ENCODE measurements at regions not wholly inside any gene's neighbourhood (a gene's known extent, or its start where the extent isn't known, plus 50 kb on each side); places are given as distances from the start of the nearest gene placed in this dataset.

DNA sequence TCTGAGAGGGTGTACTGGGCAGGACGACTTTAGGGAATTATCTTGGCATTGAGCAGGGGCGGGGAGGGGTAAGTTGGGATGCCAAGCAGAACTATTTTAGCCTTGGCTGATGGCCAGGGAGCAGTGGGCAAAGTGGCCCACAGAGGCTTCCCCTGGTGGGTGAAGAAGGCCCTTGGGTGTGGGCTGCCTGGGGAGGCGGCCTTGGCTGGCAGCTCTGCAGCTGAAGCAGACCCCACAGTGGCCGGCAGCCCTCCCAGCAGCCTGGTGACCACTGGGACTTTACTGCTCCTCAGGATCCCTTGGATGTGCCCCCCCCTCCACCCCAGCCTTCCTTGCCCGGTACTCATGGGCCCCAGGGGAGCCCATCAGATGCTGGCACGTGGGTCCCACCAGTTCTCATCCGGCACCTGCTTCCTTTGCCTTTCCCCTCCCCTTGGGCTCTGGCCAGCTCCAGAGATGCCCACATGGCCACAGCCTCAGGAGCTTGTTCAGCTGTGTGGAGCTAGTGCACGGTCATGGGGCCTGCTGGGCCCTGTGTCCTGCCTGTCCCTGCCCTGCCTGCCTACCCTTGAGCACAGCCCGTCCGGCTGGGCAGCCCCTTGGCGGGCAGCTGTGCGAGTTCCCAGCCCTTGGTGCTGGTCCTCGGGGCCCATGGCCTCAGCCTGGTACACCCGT is 122.1 kb upstream of the HS6ST1 start:
- H3K36me3 ChIP-seq (ENCODE audit: control insufficient read depth in 2 of 2, extremely low read depth in 1 of 2, insufficient read depth in 2 of 2, low read length in 2 of 2), result no peaks in the 10 kb centered on the region
- no peak overlapping the region for H3K4me2 ChIP-seq (ENCODE audit: control insufficient read depth, extremely low read depth, insufficient read depth, low read depth, low read length)
- no peaks in the 10 kb centered on the region for H3K27me3 ChIP-seq (ENCODE audit: control insufficient read depth, extremely low read depth, insufficient read depth, low read length)
- no peak overlapping the region for H2AFZ ChIP-seq (ENCODE audit: control insufficient read depth, low read length)
- H4K20me1 ChIP-seq (ENCODE audit: control insufficient read depth, extremely low read depth, insufficient read depth, low read length), result no peaks in the 10 kb centered on the region
- no peak overlapping the region for H3K27ac ChIP-seq (ENCODE audit: control insufficient read depth, insufficient read depth, low read length)
- H3K4me1 ChIP-seq (ENCODE audit: control insufficient read depth, extremely low read depth, insufficient read depth, low read length), result no peaks in the 10 kb centered on the region
- H3K4me3 ChIP-seq (ENCODE audit: control insufficient read depth in 2 of 3, extremely low read depth in 1 of 3, insufficient read depth in 2 of 3, low read depth in 1 of 3, low read length in 3 of 3), result no peak overlapping the region
- no peaks in the 10 kb centered on the region for H3K9me1 ChIP-seq (ENCODE audit: control insufficient read depth, extremely low read depth, insufficient read depth, low read length)
- no peak for TF ChIP-seq EZH2 (IDR thresholded peaks at IDR 0.05; ENCODE audit: low read length)
- TF ChIP-seq, protein P1, sequence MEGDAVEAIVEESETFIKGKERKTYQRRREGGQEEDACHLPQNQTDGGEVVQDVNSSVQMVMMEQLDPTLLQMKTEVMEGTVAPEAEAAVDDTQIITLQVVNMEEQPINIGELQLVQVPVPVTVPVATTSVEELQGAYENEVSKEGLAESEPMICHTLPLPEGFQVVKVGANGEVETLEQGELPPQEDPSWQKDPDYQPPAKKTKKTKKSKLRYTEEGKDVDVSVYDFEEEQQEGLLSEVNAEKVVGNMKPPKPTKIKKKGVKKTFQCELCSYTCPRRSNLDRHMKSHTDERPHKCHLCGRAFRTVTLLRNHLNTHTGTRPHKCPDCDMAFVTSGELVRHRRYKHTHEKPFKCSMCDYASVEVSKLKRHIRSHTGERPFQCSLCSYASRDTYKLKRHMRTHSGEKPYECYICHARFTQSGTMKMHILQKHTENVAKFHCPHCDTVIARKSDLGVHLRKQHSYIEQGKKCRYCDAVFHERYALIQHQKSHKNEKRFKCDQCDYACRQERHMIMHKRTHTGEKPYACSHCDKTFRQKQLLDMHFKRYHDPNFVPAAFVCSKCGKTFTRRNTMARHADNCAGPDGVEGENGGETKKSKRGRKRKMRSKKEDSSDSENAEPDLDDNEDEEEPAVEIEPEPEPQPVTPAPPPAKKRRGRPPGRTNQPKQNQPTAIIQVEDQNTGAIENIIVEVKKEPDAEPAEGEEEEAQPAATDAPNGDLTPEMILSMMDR (optimal IDR thresholded peaks at IDR 0.05 in 1 of 3, IDR thresholded peaks at IDR 0.05 in 1 of 3, conservative IDR thresholded peaks at IDR 0.05 in 1 of 3; ENCODE audit: extremely low read depth in 1 of 3, insufficient read depth in 2 of 3, low read length in 3 of 3), result no peak
- no peaks in the 10 kb centered on the region for H3K79me2 ChIP-seq (ENCODE audit: control insufficient read depth, insufficient read depth, low read length)
- dilution Hi-C loops (cut with MboI; ENCODE audit: extremely low pct_ligation_motif_present, low sequenced_read_pairs), result no loop called here
- H3K9ac ChIP-seq (ENCODE audit: control insufficient read depth, extremely low read depth, insufficient read depth, low read length), result no peak overlapping the region
- FAIRE-seq, result no peak
- DNase-seq (ENCODE audit: low read depth, low spot score), result no peak
- H3K9me3 ChIP-seq (ENCODE audit: control insufficient read depth, low read depth, low read length), result no peaks in the 10 kb centered on the region

DNA sequence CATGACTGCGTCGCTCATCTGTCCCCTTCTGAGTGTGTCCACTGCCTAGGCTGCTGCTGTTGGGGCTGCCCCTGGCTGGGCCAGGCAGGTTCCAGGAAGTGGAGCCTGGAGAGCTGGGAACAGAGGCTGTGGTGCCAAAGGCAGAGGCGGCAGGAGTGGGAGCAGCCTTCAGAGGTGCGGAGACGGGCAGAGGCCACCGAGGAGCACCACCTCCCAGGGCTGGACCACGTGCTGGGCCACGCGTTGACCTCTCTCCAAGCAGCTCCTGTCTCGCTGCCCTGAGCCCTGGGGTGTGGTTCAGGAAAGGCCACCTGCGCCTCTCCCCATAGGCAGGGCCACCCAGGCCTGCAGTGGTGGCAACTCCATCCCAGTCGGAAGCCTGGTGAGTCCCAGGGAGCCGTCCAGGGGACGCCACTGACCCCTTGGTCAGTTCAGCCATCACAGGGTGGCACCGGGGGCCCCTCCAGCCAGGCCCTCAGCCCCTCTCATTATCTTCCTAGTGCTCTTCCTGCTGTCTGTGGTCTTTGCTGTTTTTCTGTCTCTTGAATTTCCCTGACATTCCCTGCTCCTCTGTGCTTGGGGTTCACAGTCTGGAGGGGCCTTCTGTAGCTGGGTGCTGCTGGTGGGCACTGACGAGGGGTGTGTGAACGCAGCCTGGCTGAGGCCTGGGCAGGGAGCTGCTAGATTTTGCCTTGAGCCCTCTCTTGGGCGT is 122.8 kb upstream of the HS6ST1 start:
- Histone ChIP-seq H3K79me2 (ENCODE audit: control insufficient read depth, insufficient read depth, low read length) (no peaks in the 10 kb centered on the region), H3K36me3 (ENCODE audit: control insufficient read depth in 2 of 2, extremely low read depth in 1 of 2, insufficient read depth in 2 of 2, low read length in 2 of 2) (no peaks in the 10 kb centered on the region), H3K9ac (ENCODE audit: control insufficient read depth, extremely low read depth, insufficient read depth, low read length) (no peak overlapping the region), H3K4me1 (ENCODE audit: control insufficient read depth, extremely low read depth, insufficient read depth, low read length) (no peaks in the 10 kb centered on the region), H2AFZ (ENCODE audit: control insufficient read depth, low read length) (no peak overlapping the region), H3K4me2 (ENCODE audit: control insufficient read depth, extremely low read depth, insufficient read depth, low read depth, low read length) (no peak overlapping the region), H3K9me3 (ENCODE audit: control insufficient read depth, low read depth, low read length) (no peaks in the 10 kb centered on the region), H3K27ac (ENCODE audit: control insufficient read depth, insufficient read depth, low read length) (no peak overlapping the region), H3K27me3 (ENCODE audit: control insufficient read depth, extremely low read depth, insufficient read depth, low read length) (no peaks in the 10 kb centered on the region), H3K9me1 (ENCODE audit: control insufficient read depth, extremely low read depth, insufficient read depth, low read length) (no peaks in the 10 kb centered on the region), H4K20me1 (ENCODE audit: control insufficient read depth, extremely low read depth, insufficient read depth, low read length) (no peaks in the 10 kb centered on the region), H3K4me3 (ENCODE audit: control insufficient read depth in 2 of 3, extremely low read depth in 1 of 3, insufficient read depth in 2 of 3, low read depth in 1 of 3, low read length in 3 of 3) (no peak overlapping the region)
- dilution Hi-C loops (cut with MboI; ENCODE audit: extremely low pct_ligation_motif_present, low sequenced_read_pairs), result no loop called here
- TF ChIP-seq, protein P1 (optimal IDR thresholded peaks at IDR 0.05 in 1 of 3, IDR thresholded peaks at IDR 0.05 in 1 of 3, conservative IDR thresholded peaks at IDR 0.05 in 1 of 3; ENCODE audit: extremely low read depth in 1 of 3, insufficient read depth in 2 of 3, low read length in 3 of 3), result no peak
- TF ChIP-seq EZH2 (IDR thresholded peaks at IDR 0.05; ENCODE audit: low read length), result no peak
- DNase-seq (ENCODE audit: low read depth, low spot score) (no peak), FAIRE-seq (no peak)
